IPS DF 19.7 (cell line): ENCODE measurements at regions not wholly inside any gene's neighbourhood (a gene's known extent, or its start where the extent isn't known, plus 50 kb on each side); places are given as distances from the start of the nearest gene placed in this dataset.
"Not testable (repeated sequence)": the region's sequence is repeated elsewhere in the genome, so short reads cannot be mapped to it uniquely, and the experiment has no call there.

Experiments
- DNase-seq: peaks from one replicate; pipeline ENCODE4 v3.0.0-alpha.2; 2013; ENCODE audit warnings: low read depth, low spot score

GRCh38 chr6:71199736-71200135, 88.9 kb upstream of the OGFRL1 start:
- no peak for DNase-seq

- DNase-seq, result no peak
These were observed 85.4 kb upstream of the OGFRL1 start for GRCh38 chr6:71203206-71203605.

GRCh38 chr6:71204741-71205140, 83.9 kb upstream of the OGFRL1 start:
- no peak for DNase-seq

- DNase-seq, result no peak
These were observed 83.2 kb upstream of the OGFRL1 start for GRCh38 chr6:71205336-71205956.

- no peak for DNase-seq
These were observed 82.5 kb upstream of the OGFRL1 start for GRCh38 chr6:71206089-71206488.

GRCh38 chr6:71209206-71209605, 79.4 kb upstream of the OGFRL1 start:
- no peak for DNase-seq

- DNase-seq, result no peak
These were observed 79.0 kb upstream of the OGFRL1 start for GRCh38 chr6:71209626-71210025.

GRCh38 chr6:71211799-71212198, 76.8 kb upstream of the OGFRL1 start:
- DNase-seq, result no peak

- DNase-seq, result no peak
These were observed 68.1 kb upstream of the OGFRL1 start for GRCh38 chr6:71220466-71220865.

GRCh38 chr6:71222671-71223070, 65.9 kb upstream of the OGFRL1 start:
- DNase-seq, result no peak

- no peak for DNase-seq
These were observed 64.6 kb upstream of the OGFRL1 start for GRCh38 chr6:71224011-71224410.

- no peak for DNase-seq
These were observed 62.5 kb upstream of the OGFRL1 start for GRCh38 chr6:71226151-71226550.

- DNase-seq, result no peak
These were observed 60.1 kb upstream of the OGFRL1 start for GRCh38 chr6:71228461-71229041.

- no peak for DNase-seq
These were observed 59.1 kb upstream of the OGFRL1 start for GRCh38 chr6:71229477-71229876.

- DNase-seq, result not testable (repeated sequence)
These were observed 55.7 kb upstream of the OGFRL1 start for GRCh38 chr6:71232890-71233289.

GRCh38 chr6:71236926-71237434, 51.6 kb upstream of the OGFRL1 start:
- no peak for DNase-seq

- DNase-seq, result no peak
These were observed 50.3 kb upstream of the OGFRL1 start for GRCh38 chr6:71238351-71238750.
